Caki2 (cell line): ENCODE measurements at regions not wholly inside any gene's neighbourhood (a gene's known extent, or its start where the extent isn't known, plus 50 kb on each side); places are given as distances from the start of the nearest gene placed in this dataset.

ENCODE experiments used
- DNase-seq: peaks from one replicate; pipeline ENCODE4 v3.0.0-alpha.2; 2015; ENCODE audit warnings: low read depth
- in situ Hi-C: cut with HindIII; loops from 2 replicates; pipeline ENCODE4 v1.10.0; 2016; ENCODE audit warnings: low sequenced_read_pairs, low pct_unique_long_range_greater_than_20kb, mixed read lengths

DNA sequence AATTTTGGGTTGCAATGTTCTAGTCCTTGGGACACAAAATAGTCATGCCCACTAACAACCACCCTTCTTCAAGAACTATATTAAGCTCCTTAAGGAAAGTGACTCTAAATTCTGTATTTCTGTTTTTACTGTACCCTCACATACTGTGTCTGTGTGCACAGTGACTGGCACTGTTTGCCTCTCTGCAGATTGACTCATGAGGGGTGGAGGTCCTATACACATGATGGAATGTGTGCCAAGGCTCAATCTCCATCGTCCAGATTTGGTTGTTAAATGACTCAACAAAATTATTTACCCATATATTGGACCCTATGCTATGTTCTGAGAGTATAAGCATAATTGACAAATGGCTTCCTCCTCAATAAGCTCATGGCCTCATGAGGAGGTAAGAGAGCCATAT is 126.6 kb upstream of the CWC22 start:
- DNase-seq: no peak

DNA sequence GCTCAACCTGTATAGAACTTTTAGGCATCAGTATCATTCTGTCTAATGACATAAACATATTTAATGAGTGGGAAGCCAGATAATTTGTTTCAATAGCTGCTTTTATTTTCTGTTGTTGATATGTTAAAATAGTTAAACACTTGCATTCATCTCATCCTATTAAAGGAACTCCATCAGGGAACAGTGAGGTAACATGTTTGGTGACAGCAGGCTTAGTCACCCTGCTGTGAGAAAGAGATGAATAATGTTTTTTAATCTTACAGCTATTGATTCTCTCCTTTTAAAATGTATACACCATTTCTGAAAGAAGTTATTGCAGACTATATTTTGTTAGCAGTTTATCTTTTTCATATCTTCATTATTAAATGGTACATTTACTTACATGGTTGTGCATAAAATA is 123.3 kb upstream of the CWC22 start:
- in situ Hi-C loops: no loop called here
- no peak for DNase-seq

More for the DNA sequence above, 126.6 kb upstream of the CWC22 start:
- in situ Hi-C loops: no loop called here

DNA sequence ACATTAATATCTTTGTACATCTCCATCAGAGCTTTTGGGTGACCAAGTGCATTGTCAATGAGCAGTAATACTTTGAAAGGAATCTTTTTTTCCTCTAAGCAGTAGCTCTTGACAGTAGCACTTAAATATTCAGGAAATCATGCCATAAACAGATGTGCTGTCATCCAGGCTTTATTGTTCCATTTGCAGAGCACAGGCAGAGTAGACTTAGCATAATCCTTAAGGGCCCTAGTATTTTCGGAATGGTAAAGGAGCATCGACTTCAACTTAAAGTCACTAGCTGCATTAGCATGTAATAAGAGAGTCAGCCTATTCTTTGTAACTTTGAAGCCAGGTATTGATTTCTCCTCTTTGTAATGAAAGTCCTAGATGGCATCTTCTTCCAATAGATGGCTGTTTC is 121.8 kb upstream of the CWC22 start:
- no peak for DNase-seq
- in situ Hi-C loops: no loop called here

DNA sequence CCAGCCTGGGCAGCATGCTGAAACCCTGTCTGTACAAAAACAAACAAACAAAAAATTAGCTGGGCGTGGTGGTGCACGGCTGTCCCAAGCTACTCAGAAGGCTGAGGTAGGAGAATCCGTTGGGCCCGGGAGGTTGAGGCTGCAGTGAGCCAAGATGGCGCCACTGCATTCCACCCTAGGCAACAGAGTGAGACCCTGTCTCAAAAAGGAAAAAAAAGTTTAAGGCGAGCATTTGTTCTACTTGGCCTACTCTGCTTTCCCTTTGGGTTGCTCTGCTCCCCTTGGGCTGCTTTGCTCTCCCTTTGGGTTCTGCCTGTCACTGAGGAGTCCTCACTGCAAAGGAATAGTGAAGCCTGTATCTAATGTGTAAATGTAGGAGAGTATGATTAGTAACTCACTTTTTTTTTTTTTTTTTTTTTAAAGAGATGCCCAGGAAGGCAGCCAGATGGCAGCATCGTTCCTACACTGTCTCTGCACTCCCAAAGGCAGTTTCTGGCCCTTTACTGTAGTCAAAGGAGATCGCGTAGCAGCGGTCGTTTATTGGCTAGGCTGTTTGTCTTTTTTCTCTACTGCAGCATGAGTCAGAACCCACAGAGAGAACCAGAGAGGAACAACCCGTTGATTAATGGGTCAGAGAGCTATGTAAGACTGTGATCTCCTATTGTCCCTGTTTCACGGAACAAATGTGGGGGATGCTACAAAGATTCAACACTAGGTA is 118.3 kb upstream of the CWC22 start:
- in situ Hi-C loops: no loop called here
- peak; percentile 91 for DNase-seq

DNA sequence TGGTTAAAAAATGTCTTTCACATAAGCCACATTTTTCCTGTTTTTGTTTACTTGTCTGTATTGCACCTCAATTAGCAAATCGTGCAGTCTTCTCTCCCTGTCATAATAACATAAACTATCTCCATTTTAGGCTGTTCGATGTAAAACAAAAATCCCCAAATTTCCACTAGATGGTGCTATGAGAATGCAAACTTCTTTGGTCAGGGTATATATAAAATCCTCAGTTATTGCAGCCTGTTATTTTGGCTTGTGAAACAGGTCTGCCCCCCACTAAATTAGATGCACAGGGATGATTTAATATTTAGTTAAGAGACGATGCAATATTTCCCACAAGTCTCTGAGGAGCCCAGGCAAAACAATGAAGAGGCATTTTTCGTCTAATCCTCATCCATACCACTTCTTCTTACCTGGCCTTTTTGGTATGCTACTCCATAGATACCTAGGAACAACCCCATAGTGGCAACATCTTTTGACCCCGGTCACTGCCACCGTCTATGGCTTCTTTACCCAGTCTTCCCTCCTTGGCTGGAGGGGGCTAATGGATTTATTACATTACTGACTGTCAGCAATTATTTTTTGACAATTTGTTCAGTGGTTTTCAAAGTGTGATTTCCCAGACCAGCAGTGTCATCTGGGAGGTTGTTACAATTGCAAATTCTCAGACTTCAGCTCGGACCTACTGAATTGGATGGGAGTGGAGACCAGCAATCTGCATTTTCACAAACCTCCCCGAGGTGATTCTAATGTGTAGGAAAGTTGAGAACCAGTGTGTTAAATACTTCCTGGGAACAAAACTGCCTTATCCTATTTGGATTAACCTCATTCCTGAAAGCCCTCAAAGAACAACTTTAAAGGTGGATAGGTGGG is 117.4 kb upstream of the CWC22 start:
- DNase-seq: peak; percentile 60
- in situ Hi-C loops: no loop called here

DNA sequence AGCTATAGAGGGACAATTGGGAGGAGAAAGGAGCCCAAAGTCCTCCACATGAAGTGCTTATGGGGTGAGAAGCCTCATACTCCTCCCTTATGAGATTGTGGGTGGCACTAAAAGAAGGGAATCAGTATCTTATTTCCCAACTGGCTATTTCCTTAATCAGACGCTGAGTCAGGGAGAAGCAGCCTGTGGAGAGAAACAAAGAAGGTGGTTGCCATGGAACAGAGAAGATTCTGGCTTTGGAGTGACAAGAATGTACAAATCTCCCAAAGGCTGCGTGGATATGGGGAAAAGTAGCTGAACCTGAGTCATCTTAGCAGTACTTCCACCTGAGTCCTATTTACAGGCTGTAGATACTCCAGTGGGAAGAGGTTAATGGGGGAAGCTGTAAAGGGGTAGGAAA is 115.8 kb upstream of the CWC22 start:
- in situ Hi-C loops: no loop called here
- peak; percentile 16 for DNase-seq

DNA sequence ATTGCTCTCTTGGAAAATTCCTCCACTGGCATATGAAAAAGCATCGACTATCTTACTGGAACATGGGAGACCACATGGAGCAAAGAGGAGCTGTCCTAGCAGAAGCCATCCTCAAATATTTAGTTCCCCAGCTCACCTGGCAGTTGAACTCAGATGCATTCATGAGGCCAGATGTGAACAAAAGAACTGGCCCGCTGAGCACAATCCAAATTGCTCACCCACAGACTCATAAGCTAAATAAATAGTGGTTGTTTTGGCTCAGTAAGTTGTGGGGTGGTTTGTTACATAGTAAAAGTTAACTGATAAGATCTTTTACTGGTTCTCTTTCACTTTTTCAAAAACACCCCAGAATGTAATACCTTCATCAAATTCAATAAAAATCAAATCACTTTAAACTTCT is 108.6 kb upstream of the CWC22 start:
- in situ Hi-C loops: no loop called here
- DNase-seq: no peak

DNA sequence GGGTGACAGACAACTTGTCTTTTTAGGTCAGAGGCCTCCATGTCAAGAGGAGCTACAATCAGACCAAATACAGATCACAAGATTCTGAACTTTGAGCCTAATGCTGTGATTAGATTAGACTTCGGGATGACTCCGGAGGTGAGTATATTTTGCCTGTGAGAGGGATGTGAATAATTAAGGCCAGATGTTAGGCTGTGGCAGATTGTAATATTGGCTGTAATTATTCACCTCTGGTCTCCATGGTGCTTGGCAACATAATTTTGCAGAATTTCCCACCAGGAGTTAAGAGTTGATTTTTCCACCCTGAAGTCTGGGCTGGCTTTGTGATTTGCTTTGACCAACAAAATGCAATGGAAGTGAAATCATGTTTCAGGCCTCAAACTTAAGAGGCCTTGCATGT is 108.2 kb upstream of the CWC22 start:
- in situ Hi-C loops: no loop called here

DNA sequence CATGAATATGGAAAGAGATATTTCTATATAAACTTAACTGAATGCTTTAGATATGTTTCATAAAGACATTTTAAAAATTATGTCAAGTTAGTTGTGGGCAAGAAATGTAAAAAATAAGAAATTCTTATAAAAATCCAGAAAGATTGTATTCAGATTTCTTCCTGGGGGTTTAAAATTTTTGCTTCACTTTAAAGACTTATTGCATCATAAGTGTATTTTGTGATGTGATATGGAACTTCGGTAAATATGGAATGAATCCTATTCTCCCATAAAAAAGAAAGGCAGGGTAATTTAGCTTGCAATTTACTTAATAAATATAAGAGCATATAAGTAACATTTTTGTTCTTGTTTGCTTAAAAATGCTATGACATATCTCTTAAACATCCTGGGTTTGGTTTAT is 104.8 kb upstream of the CWC22 start:
- no peak for DNase-seq
- in situ Hi-C loops: no loop called here

More for the DNA sequence above, 108.2 kb upstream of the CWC22 start:
- no peak for DNase-seq

DNA sequence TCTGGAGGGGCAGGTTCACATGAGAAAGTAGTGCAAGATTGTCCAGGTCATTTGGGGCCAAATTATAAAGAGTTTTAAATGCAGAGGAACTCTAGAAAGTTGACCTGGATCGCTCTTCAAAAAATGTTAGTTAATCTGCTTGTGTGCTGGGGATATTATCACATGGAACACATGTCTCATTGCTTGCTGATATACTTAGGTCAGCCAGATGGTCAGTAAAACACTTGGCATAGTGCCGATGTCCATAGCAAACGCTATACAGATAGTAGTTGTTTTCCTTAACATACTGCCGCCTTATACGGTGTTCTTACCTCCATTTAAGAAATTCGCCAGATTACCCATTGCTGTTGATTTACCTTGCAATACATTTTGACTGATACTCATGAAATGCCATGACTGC is 103.4 kb upstream of the CWC22 start:
- in situ Hi-C loops: no loop called here
- no peak for DNase-seq

DNA sequence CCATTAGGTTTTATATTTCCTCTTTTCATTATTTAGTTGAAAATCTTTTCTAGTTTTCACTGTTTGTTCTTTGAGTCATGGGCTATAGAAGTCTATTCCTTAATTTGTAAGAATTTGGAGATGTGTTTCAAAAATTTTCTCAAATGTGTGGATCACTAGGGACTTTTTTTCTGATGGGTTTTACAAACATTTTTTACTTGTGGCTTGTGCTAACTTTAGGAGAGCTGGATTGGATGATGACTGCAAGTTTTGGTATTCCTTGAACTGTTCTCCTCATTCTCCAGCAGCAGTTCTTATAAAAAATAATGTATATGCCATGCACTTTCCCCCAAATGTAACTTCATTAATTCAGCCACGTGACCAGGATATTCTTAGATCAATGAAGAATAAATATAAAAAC is 94.7 kb upstream of the CWC22 start:
- DNase-seq: no peak
- in situ Hi-C loops: no loop called here

DNA sequence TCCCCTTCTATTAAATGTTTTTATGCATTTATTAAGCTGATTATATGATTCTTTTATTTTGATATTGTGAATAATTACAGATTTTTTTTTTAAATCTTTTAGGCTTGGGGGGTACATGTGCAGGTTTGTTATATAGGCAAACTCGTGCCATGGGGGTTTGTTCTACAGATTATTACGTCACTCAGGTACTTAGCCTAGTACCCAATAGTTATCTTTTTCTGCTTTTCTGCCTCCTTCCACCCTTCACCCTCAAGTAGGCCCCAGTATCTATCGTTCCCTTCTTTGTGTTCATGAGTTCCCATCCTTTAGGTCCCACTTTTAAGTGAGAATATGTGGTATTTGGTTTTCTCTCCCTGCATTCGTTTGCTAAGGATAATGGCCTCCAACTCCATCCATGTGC is 92.2 kb upstream of the CWC22 start:
- in situ Hi-C loops: no loop called here
- DNase-seq: no peak

DNA sequence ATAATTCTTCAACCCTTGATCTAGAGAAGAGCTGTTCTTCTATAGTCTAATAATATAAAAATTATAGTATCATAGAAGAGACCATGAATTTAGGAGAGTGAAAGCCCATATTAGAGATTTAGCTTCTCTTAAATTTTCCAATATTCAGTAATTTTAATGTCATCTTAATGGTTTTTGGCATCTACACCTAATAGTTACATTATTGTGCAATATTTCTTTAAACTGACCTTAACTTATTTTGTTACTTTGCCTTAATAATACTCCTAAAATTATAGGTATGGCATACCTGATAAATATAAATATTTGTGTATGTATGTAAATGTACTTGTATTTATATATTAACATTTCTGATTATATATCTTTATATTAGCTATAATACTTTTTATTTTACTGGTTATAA is 78.0 kb upstream of the CWC22 start:
- in situ Hi-C loops: no loop called here
- no peak for DNase-seq

DNA sequence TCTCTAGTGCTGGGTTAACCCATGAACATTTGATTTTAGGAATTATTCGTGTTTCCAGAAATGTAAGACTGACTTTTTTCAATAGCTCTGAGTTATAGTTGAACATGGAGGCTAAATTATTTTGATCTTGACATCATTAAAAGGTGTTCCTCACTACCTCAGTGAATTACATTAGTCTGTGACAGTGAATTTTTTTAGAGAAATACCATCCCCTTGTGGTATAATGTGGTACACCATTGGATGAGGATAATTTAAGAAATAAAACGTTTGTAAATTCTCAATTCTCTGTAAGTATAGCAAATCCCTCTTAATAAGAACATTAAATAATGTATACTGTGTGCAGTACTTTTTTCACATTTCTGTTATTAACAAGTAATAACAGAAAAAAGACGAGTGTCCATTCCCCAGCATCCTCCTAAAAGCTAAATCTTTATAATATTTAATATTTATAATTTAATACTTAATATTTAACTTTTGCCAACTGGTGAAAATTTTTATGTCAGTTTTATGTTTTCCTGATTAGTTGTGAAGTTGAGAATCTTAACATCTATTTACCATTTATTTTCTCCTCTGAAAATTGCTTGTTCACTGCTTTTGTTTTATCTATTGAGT is 70.3 kb upstream of the CWC22 start:
- in situ Hi-C loops: no loop called here
- no peak for DNase-seq

DNA sequence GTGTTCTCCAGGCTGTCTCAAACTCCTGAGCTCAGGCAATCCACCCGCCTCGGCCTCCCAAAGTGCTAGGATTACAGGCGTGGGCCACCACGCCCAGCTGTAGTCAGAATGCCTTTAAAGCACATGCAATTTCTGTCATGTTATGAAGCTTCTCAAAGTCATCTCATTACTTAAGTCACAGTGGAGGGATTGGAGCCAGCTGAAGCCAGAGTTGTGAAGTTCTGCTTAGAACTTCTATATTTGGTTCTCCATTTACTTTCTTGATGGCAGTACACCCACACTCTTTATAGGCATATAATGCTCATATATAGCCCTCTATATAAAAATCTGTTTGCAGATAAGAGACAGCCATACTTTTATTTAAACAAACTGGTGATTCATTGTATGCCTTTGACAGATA is 68.8 kb upstream of the CWC22 start:
- no peak for DNase-seq
- in situ Hi-C loops: no loop called here

DNA sequence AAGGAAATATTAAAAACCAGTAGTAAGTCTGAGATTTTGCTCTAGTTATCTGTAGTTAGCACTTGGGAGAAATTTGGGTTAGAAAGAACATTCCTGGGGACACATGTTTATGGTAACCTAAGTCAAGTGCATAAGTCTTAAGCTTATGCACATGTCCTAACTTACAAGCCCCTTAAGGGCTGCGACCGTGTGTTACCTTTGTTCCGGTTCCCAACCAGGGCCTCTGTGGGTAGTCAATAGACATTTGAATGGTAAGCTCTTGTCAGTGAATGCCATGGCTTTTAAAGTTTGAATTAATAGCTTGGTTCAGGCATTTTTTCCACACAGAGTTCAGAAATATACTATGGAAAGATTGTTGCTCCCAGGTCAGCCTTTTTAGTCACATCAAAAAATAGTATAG is 64.7 kb upstream of the CWC22 start:
- no peak for DNase-seq
- in situ Hi-C loops: no loop called here

DNA sequence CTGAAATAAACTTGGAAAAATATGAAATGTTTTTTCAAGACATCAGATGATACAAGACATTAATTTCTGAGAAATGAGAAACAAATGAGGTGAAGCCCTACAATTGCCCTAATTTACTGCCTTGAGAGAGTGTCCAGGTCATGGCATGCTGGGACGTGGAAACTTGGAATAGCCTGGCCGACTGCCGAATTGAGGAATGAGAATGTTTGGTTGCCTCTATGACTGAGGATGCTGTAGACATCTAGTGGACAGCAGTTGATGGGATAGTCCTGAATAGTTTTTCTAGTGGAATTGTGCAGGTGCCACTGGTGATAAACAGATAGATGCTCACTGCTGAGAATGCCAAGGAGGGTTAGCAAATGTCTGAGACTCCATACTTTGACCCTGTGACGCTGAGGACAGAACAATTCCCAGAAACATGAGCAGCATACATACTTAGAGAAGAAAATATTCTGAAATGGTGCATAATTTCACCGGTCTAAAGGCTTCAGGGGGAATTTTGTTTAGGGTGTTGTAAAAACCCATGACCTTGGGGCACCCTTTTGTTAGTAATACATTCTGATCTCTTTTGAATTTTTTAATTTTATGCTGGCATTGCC is 56.5 kb upstream of the CWC22 start:
- DNase-seq: no peak
- in situ Hi-C loops: no loop called here

DNA sequence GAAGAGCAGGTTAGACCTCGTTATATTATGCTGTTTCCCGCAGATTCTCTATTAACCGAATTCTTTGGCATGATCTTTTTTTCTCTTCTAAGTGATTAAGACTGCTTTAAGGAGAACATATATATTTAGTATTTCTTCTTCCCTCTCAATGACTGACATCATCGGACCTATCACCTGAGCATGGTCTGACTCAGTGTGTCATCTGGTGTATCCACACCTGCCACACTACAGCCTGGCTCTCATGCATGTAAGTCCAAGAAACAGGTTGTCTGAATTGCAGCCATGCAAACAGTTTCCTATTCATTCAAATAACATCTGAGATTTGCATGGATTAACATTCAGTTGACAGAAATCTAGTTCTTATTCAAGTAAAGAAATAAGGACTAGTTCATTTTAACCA is 55.1 kb upstream of the CWC22 start:
- in situ Hi-C loops: no loop called here
- no peak for DNase-seq

DNA sequence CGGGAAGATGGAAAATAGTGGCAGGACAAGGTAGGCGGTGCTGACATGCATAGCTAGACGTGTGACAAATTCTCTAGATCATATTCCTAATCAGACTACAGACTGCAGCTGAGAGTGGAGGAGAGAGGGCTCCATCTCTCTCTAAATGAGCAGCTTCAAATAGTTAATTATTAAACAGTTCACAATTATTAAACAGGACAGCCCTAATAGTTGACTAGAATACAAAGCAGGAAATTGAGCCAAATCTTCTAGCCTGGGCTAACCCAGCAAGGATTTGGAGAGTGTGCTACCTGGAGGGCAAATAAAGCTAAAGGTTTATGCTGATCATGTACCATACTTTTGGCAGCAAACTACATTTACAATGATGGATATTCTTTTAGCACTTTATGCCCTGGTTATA is 54.4 kb upstream of the CWC22 start:
- no peak for DNase-seq
- in situ Hi-C loops: no loop called here
